ENCODE measurements at regions not wholly inside any gene's neighbourhood (a gene's known extent, or its start where the extent isn't known, plus 50 kb on each side); places are given as distances from the start of the nearest gene placed in this dataset.

DNA sequence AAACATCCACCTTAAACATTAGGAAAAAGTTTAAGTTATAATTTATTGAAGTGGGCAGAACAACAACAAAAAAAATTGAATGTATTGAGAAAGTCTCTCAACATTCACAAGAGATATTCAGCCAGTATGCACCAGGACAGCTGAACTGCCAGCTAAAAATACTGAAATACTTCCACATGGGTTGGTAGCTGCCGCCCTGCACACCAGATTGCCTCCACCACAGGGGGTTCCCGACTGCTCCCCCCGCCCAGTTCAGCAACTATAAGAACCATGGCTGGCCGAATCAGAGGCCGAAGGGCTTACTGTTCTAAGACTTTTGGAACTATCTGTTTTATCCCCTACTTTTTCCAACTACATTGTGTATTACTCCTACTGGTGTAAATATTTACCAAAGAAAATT lies 150.0 kb upstream of the LRP1B start:
- TF ChIP-seq, protein P1, sequence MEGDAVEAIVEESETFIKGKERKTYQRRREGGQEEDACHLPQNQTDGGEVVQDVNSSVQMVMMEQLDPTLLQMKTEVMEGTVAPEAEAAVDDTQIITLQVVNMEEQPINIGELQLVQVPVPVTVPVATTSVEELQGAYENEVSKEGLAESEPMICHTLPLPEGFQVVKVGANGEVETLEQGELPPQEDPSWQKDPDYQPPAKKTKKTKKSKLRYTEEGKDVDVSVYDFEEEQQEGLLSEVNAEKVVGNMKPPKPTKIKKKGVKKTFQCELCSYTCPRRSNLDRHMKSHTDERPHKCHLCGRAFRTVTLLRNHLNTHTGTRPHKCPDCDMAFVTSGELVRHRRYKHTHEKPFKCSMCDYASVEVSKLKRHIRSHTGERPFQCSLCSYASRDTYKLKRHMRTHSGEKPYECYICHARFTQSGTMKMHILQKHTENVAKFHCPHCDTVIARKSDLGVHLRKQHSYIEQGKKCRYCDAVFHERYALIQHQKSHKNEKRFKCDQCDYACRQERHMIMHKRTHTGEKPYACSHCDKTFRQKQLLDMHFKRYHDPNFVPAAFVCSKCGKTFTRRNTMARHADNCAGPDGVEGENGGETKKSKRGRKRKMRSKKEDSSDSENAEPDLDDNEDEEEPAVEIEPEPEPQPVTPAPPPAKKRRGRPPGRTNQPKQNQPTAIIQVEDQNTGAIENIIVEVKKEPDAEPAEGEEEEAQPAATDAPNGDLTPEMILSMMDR (IDR thresholded peaks at IDR 0.05; ENCODE audit: control extremely low read depth in 1 of 3, insufficient read depth in 1 of 3, low read depth in 1 of 3, low read length in 3 of 3): no peak
- TF ChIP-seq EP300 (IDR thresholded peaks at IDR 0.05; ENCODE audit: borderline replicate concordance in 1 of 2, low read depth in 2 of 2, low read length in 2 of 2): no peak
- no peak for TF ChIP-seq EZH2 (IDR thresholded peaks at IDR 0.05; ENCODE audit: low read depth, low read length, severe bottlenecking)
- no peak for TF ChIP-seq TAF1 (IDR thresholded peaks at IDR 0.05; ENCODE audit: low read depth, low read length)
- TF ChIP-seq GABPA (IDR thresholded peaks at IDR 0.05; ENCODE audit: borderline replicate concordance, insufficient read depth, low read length): no peak
- no peak for TF ChIP-seq BRCA1 (IDR thresholded peaks at IDR 0.05; ENCODE audit: low read depth, low read length)

Data from H1 (cell line).